GM18526 (cell line): ENCODE measurements at regions not wholly inside any gene's neighbourhood (a gene's known extent, or its start where the extent isn't known, plus 50 kb on each side); places are given as distances from the start of the nearest gene placed in this dataset.
A peak's percentile ranks its signal among the peaks of the same experiment; 100 is the strongest.

Source experiments
- POLR2A ChIP-seq: IDR thresholded peaks from 3 replicates; pipeline ENCODE4 v1.6.1; 2011; ENCODE audit not compliant: insufficient read length; ENCODE audit errors: extremely low read depth

GRCh38 chr2:87076253-87077123 is 54.8 kb upstream of the PLGLB1 start:
- peak; percentile 61 for TF ChIP-seq POLR2A

GRCh38 chr2:87401726-87402345 is 346.1 kb upstream of the PLGLB2 start:
- TF ChIP-seq POLR2A: no peak

- TF ChIP-seq POLR2A: no peak
Measured at GRCh38 chr2:87403893-87404175, 344.1 kb upstream of the PLGLB2 start.
